Brain microvascular endothelial cell (primary cell): ENCODE measurements at regions not wholly inside any gene's neighbourhood (a gene's known extent, or its start where the extent isn't known, plus 50 kb on each side); places are given as distances from the start of the nearest gene placed in this dataset.

Source experiments
- DNase-seq: peaks from one replicate; pipeline ENCODE4 v3.0.0-alpha.2; 2020
- H3K27ac ChIP-seq: fragments of 250-450 bp; sonication (Bioruptor Pico); 2 replicates; pipeline ENCODE4 v1.5.1; 2020; ENCODE audit warnings: mild to moderate bottlenecking, moderate library complexity
- H3K27me3 ChIP-seq: fragments of 250-450 bp; sonication (Bioruptor Pico); replicated peaks from 2 replicates; pipeline ENCODE4 v1.5.1; 2020; ENCODE audit warnings: mild to moderate bottlenecking
- H3K36me3 ChIP-seq: fragments of 250-450 bp; sonication (Bioruptor Pico); replicated peaks from 2 replicates; pipeline ENCODE4 v1.5.1; 2020; ENCODE audit warnings: mild to moderate bottlenecking
- H3K4me3 ChIP-seq: 2 replicates; pipeline ENCODE4 v1.5.1; 2011; ENCODE audit warnings: low read depth, mild to moderate bottlenecking, control low read depth, low read length, moderate library complexity
- in situ Hi-C: cut with HindIII; loops from 2 replicates; pipeline ENCODE4 v1.10.0; 2017; ENCODE audit warnings: low sequenced_read_pairs, low pct_ligation_motif_present
- TF ChIP-seq, protein P1 (sequence below): IDR thresholded peaks from 2 replicates; pipeline ENCODE4 v1.5.1; 2011; ENCODE audit warnings: low read depth, mild to moderate bottlenecking, moderate library complexity, low read length, control low read depth, inconsistent platforms; ENCODE audit errors: missing control alignments

- no peak overlapping the region for H3K4me3 ChIP-seq
- H3K36me3 ChIP-seq = peaks cover 21% of the 10 kb centered on the region
- in situ Hi-C loops = no loop called here
- TF ChIP-seq, protein P1, sequence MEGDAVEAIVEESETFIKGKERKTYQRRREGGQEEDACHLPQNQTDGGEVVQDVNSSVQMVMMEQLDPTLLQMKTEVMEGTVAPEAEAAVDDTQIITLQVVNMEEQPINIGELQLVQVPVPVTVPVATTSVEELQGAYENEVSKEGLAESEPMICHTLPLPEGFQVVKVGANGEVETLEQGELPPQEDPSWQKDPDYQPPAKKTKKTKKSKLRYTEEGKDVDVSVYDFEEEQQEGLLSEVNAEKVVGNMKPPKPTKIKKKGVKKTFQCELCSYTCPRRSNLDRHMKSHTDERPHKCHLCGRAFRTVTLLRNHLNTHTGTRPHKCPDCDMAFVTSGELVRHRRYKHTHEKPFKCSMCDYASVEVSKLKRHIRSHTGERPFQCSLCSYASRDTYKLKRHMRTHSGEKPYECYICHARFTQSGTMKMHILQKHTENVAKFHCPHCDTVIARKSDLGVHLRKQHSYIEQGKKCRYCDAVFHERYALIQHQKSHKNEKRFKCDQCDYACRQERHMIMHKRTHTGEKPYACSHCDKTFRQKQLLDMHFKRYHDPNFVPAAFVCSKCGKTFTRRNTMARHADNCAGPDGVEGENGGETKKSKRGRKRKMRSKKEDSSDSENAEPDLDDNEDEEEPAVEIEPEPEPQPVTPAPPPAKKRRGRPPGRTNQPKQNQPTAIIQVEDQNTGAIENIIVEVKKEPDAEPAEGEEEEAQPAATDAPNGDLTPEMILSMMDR = peak; percentile 37
- no peak overlapping the region for H3K27ac ChIP-seq
- H3K27me3 ChIP-seq = no peaks in the 10 kb centered on the region
- DNase-seq = no peak
These were observed 339.4 kb downstream of the SEC14L1 start for GRCh38 chr17:77480199-77480508.

GRCh38 chr17:77480509-77481215, 339.9 kb downstream of the SEC14L1 start:
- no peak overlapping the region for H3K27ac ChIP-seq
- H3K27me3 ChIP-seq = no peaks in the 10 kb centered on the region
- no peak for DNase-seq
- TF ChIP-seq, protein P1 = no peak
- H3K4me3 ChIP-seq = no peak overlapping the region
- in situ Hi-C loops = no loop called here
- H3K36me3 ChIP-seq = peaks cover 21% of the 10 kb centered on the region

DNA sequence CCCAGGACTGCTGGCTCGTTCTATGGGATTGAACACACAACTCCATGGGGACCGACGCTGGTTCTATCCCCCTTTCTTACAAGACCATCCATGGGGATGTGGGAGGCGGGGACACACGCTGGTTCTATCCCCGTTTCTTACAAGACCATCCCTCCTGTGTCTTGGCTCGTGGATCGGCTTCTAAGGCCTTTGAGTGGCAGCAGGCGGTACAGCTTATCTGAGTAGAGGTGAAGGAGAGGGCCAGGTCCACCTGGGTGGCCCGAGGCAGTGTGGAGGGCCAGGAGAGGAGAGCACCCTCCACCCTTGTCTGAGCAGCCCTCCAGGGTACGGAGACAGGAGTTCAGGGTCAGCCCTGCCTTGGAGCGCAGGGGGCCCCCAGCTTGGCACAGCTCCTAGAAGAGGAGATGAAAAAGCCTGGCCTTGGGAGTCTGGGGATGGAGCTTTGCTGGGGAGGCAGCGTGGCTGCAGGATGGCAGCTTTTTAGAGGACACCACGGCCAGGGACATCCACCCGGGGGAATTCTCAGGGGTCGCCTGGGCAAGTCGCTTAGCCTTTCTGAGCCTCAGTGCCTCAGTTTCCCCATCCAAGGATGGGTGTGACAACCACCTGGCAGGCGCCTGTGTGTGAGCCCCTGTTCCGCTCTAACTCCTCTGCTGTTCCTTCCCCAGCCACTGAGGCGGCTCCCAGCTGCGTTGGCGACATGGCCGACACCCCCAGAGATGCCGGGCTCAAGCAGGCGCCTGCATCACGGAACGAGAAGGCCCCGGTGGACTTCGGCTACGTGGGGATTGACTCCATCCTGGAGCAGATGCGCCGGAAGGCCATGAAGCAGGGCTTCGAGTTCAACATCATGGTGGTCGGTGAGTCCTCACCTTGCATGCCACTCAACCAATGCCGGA, 341.0 kb downstream of the SEC14L1 start:
- H3K4me3 ChIP-seq = no peak overlapping the region
- H3K27ac ChIP-seq = no peak overlapping the region
- TF ChIP-seq, protein P1 = no peak
- in situ Hi-C loops = no loop called here
- peaks cover 23% of the 10 kb centered on the region for H3K36me3 ChIP-seq
- no peaks in the 10 kb centered on the region for H3K27me3 ChIP-seq
- no peak for DNase-seq

DNA sequence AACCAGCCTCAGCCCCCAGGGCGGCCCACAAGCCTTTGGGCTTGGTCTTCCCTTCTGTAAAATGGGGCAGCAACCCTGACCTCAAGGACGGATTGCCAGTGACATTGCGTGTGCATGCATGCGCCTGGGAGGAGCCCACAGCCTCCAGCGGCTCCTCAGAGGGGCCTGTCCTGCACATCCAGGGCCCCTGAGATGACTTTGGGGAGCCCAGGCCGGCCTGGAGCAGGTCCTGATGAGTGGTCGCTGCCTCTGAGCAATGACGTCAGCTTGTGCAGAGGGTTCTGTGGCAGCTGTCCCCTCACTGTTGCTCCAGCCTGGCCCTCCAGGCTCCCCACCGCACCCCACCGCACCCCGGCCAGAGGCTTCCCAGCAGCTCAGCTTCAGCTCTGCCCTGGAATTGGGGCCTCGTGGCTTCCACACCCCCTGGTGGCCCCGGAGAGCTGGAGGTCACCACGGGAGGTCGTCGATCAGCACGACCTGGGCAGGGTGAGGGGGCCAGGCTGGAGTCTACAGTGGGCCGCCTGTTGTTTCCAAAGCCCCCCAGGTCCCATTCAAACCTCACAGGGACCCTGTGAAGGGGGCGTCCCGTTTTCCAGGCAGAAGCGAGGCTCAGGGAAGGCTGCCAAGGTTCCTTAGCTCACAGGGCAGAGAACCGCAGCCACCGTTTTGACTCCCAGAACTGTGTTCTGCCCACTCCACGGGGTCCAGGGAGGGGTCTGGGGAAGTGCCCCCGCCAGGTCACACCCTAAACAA, 341.8 kb downstream of the SEC14L1 start:
- in situ Hi-C loops = no loop called here
- H3K4me3 ChIP-seq = no peak overlapping the region
- H3K36me3 ChIP-seq = peaks cover 28% of the 10 kb centered on the region
- TF ChIP-seq, protein P1 = no peak
- no peaks in the 10 kb centered on the region for H3K27me3 ChIP-seq
- no peak for DNase-seq
- H3K27ac ChIP-seq = no peak overlapping the region

- Histone ChIP-seq H3K36me3 (peaks cover 31% of the 10 kb centered on the region), H3K4me3 (no peak overlapping the region), H3K27ac (no peak overlapping the region), H3K27me3 (no peaks in the 10 kb centered on the region)
- in situ Hi-C loops = no loop called here
- no peak for DNase-seq
- TF ChIP-seq, protein P1 = no peak
These were observed 342.4 kb downstream of the SEC14L1 start for GRCh38 chr17:77483128-77483598.
